GM23338 (cell line): ENCODE measurements at regions not wholly inside any gene's neighbourhood (a gene's known extent, or its start where the extent isn't known, plus 50 kb on each side); places are given as distances from the start of the nearest gene placed in this dataset.

Experiments
- CTCF ChIP-seq, 2 experiments: fragments of 200-600 bp in 1 of 2; sonication (generic) in 1 of 2; conservative IDR thresholded peaks; 2 replicates each; pipeline versions ENCODE4 v1.5.1 to v1.6.1; 2016 to 2017; ENCODE audit warnings: antibody characterized with exemption in 2 of 2, low read depth in 2 of 2, mild to moderate bottlenecking in 2 of 2, moderate library complexity in 1 of 2
- JUNB ChIP-seq: IDR thresholded peaks from one replicate; pipeline ENCODE4 v1.6.1; 2016; ENCODE audit warnings: antibody characterized with exemption; ENCODE audit not compliant: unreplicated experiment

- TF ChIP-seq CTCF (conservative IDR thresholded peaks at IDR 0.05; ENCODE audit: low read depth in 2 of 2) (no peak), JUNB (no peak)
Observed at GRCh38 chr14:97594306-97594705, 797.1 kb downstream of the VRK1 start.
